GM12892 (cell line): ENCODE measurements at regions not wholly inside any gene's neighbourhood (a gene's known extent, or its start where the extent isn't known, plus 50 kb on each side); places are given as distances from the start of the nearest gene placed in this dataset.

Experiments used
- DNase-seq: peaks from one replicate; pipeline ENCODE4 v3.0.0; 2011; ENCODE audit not compliant: insufficient read length
- FAIRE-seq: peaks from 2 replicates; lab custom pipeline; 2011; peaks lifted over from hg19 to GRCh38; lab: Jason Lieb, UNC
- POLR2A ChIP-seq: IDR thresholded peaks from 2 replicates; pipeline ENCODE4 v1.6.1; 2011; ENCODE audit warnings: low read depth, low read length, control low read depth
- POLR2AphosphoS5 ChIP-seq: IDR thresholded peaks from 2 replicates; pipeline ENCODE4 v1.6.1; 2011; ENCODE audit warnings: low read depth, low read length, control low read depth
- TAF1 ChIP-seq: IDR thresholded peaks from 2 replicates; pipeline ENCODE4 v1.6.1; 2011; ENCODE audit warnings: low read depth, mild to moderate bottlenecking, control low read depth, low read length, borderline replicate concordance

- DNase-seq (no peak), FAIRE-seq (no peak)
- TF ChIP-seq POLR2AphosphoS5 (no peak), TAF1 (no peak), POLR2A (no peak)
Observed at GRCh38 chr4:137668885-137669545, 136.7 kb upstream of the PCDH18 start.

- no peak for FAIRE-seq
- DNase-seq: no peak
- TF ChIP-seq POLR2AphosphoS5 (no peak), TAF1 (no peak), POLR2A (no peak)
Observed at GRCh38 chr4:137664416-137664815, 132.1 kb upstream of the PCDH18 start.

GRCh38 chr4:137664046-137664387 lies 131.7 kb upstream of the PCDH18 start:
- DNase-seq (no peak), FAIRE-seq (no peak)
- TF ChIP-seq POLR2AphosphoS5: no peak
- no peak for TF ChIP-seq TAF1
- no peak for TF ChIP-seq POLR2A

- DNase-seq (no peak), FAIRE-seq (no peak)
- TF ChIP-seq POLR2A: no peak
- TF ChIP-seq POLR2AphosphoS5: no peak
- no peak for TF ChIP-seq TAF1
Observed at GRCh38 chr4:137663251-137664045, 131.2 kb upstream of the PCDH18 start.

- no peak for FAIRE-seq
- TF ChIP-seq POLR2AphosphoS5: no peak
- no peak for TF ChIP-seq TAF1
- TF ChIP-seq POLR2A: no peak
- DNase-seq: no peak
Observed at GRCh38 chr4:137661693-137662092, 129.4 kb upstream of the PCDH18 start.

GRCh38 chr4:137660211-137660610 lies 127.9 kb upstream of the PCDH18 start:
- DNase-seq (no peak), FAIRE-seq (no peak)
- TF ChIP-seq POLR2AphosphoS5 (no peak), POLR2A (no peak), TAF1 (no peak)

GRCh38 chr4:137659431-137659830 lies 127.1 kb upstream of the PCDH18 start:
- no peak for FAIRE-seq
- TF ChIP-seq POLR2A (no peak), POLR2AphosphoS5 (no peak), TAF1 (no peak)
- DNase-seq: no peak

GRCh38 chr4:137656661-137657060 lies 124.4 kb upstream of the PCDH18 start:
- FAIRE-seq (no peak), DNase-seq (no peak)
- TF ChIP-seq TAF1 (no peak), POLR2AphosphoS5 (no peak), POLR2A (no peak)

GRCh38 chr4:137655302-137655701 lies 123.0 kb upstream of the PCDH18 start:
- TF ChIP-seq POLR2AphosphoS5 (no peak), POLR2A (no peak), TAF1 (no peak)
- no peak for FAIRE-seq
- no peak for DNase-seq

GRCh38 chr4:137651128-137651527 lies 118.8 kb upstream of the PCDH18 start:
- FAIRE-seq: no peak
- DNase-seq: no peak

GRCh38 chr4:137649711-137650450 lies 117.6 kb upstream of the PCDH18 start:
- no peak for DNase-seq
- no peak for FAIRE-seq
- TF ChIP-seq TAF1: no peak
- TF ChIP-seq POLR2A: no peak
- no peak for TF ChIP-seq POLR2AphosphoS5

More at GRCh38 chr4:137651128-137651527, 118.8 kb upstream of the PCDH18 start:
- no peak for TF ChIP-seq TAF1
- no peak for TF ChIP-seq POLR2A
- no peak for TF ChIP-seq POLR2AphosphoS5
